GM06990 (cell line): ENCODE measurements at regions not wholly inside any gene's neighbourhood (a gene's known extent, or its start where the extent isn't known, plus 50 kb on each side); places are given as distances from the start of the nearest gene placed in this dataset.

Source experiments
- DNase-seq: peaks from one replicate; pipeline ENCODE4 v3.0.0-alpha.2; 2011; ENCODE audit not compliant: insufficient read length; ENCODE audit errors: extremely low read depth
- H3K27me3 ChIP-seq: replicated peaks from 2 replicates; pipeline ENCODE4 v1.6.0; 2011; ENCODE audit warnings: low read length; ENCODE audit not compliant: control insufficient read depth, insufficient read depth
- H3K36me3 ChIP-seq: 2 replicates; pipeline ENCODE4 v1.5.1; 2011; ENCODE audit warnings: low read length; ENCODE audit not compliant: control insufficient read depth, insufficient read depth
- H3K4me3 ChIP-seq: replicated peaks from 2 replicates; pipeline ENCODE4 v1.5.1; 2011; ENCODE audit warnings: low read depth, mild to moderate bottlenecking, control low read depth, low read length
- TF ChIP-seq, protein P1 (sequence below): IDR thresholded peaks from 2 replicates; pipeline ENCODE4 v1.5.1; 2011; ENCODE audit warnings: low read length, control low read depth, mild to moderate bottlenecking, inconsistent platforms; ENCODE audit not compliant: insufficient read depth, poor library complexity, severe bottlenecking

DNA sequence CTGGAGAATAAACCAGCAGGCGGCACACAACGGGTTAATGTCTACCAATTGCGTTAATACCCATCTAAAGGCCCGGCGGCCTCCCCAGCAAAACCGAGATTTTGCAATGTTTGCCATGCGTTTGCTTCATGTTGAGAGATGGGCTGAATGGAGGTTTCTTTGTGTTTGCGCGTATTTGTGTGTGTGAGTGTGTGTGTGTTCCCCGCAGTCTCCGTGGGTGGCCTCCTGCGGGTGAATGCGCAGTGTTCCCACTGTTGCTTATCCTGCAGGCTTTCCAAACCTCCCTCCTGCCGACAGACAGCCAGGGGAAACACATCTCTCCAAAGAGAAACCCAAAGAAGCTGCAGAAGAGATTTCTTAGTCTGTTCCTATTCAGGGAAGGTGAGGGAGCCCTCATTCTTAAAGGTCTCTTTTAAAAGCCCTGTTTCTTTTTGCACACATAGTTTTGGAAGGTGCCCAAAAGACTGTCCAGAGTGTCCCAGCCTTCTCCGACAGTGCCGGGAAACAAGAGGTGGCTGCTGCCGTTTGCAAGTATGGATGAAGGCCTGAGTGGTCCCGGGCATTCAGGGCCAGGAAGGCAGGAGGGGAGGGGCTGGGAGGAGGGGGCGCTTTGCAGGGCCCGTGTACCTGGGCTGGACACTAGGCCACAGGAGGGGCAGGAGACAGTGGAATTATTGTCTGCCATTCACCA, 103.8 kb upstream of the ERCC6L2 start:
- peaks cover 2% of the 10 kb centered on the region for H3K27me3 ChIP-seq
- TF ChIP-seq, protein P1, sequence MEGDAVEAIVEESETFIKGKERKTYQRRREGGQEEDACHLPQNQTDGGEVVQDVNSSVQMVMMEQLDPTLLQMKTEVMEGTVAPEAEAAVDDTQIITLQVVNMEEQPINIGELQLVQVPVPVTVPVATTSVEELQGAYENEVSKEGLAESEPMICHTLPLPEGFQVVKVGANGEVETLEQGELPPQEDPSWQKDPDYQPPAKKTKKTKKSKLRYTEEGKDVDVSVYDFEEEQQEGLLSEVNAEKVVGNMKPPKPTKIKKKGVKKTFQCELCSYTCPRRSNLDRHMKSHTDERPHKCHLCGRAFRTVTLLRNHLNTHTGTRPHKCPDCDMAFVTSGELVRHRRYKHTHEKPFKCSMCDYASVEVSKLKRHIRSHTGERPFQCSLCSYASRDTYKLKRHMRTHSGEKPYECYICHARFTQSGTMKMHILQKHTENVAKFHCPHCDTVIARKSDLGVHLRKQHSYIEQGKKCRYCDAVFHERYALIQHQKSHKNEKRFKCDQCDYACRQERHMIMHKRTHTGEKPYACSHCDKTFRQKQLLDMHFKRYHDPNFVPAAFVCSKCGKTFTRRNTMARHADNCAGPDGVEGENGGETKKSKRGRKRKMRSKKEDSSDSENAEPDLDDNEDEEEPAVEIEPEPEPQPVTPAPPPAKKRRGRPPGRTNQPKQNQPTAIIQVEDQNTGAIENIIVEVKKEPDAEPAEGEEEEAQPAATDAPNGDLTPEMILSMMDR, result no peak
- no peak overlapping the region for H3K4me3 ChIP-seq
- no peaks in the 10 kb centered on the region for H3K36me3 ChIP-seq
- DNase-seq, result no peak

DNA sequence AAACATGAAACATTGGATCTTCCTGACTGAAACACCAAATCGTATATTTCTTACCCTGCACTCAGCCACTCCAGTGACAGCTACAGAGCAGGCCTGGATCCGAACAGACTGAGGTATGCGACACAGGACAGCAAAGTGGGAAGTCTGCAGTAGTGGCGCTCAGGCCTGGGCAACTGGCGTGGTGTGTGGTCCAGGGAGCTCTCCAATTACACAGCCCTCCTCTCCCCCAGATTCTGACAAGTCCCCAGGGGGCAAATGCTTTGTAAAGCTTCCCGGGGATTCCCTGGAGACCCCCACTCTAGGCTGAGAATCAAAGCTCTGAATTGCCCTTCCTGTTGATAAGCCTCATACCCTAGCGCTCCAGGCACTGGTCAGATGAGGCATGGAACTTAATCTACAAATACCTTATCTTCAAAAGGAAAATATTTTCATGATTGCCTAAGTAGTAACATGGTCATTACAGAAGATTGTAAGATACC, 104.8 kb upstream of the ERCC6L2 start:
- no peak overlapping the region for H3K4me3 ChIP-seq
- H3K27me3 ChIP-seq, result peaks cover 2% of the 10 kb centered on the region
- no peaks in the 10 kb centered on the region for H3K36me3 ChIP-seq
- no peak for DNase-seq
- TF ChIP-seq, protein P1, result no peak

DNA sequence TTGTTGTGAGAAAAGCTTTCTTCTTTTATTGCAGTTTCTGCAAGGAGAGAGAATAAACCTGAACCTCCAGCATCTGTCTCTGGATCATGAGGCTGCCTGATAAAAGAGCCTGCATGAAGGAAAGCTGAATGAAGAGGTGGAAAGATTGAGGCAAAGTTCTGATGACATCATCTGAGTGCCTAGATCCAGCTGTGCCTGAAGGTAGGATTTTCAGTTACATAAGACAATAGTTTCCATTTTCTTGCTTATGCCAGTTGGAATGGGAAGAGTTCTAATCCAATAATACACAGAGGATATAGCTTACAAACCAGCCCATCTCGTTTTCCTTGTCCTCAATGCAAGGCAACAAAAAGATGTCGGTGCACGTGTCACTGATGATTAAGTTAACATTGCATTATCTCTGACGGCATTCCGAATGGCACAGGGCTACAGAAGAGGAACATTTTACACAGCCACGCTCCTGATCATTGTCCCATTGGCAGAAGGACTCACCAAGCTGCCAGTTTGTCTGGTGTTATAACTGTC, 105.5 kb upstream of the ERCC6L2 start:
- DNase-seq, result no peak
- TF ChIP-seq, protein P1, result no peak
- no peak overlapping the region for H3K4me3 ChIP-seq
- peaks cover 2% of the 10 kb centered on the region for H3K27me3 ChIP-seq
- H3K36me3 ChIP-seq, result no peaks in the 10 kb centered on the region

DNA sequence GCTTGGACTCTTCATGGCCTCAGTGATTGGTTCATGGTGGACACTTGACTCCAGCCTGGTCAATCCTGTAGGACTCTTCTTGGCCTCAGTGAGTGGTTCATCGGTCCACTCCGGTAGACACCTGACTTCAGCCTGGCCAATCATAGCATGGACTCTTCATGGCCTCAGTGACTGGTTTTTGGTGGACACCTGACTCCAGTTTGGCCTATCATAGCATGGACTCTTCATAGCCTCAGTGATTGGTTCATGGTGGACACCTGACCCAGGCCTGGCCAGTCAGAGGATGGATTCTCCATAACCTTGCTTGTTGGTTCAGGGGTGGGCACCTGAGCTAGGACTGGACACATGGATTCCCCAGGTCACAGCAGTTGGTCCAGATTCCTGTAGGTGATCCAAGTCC, 106.0 kb upstream of the ERCC6L2 start:
- H3K36me3 ChIP-seq, result no peaks in the 10 kb centered on the region
- TF ChIP-seq, protein P1, result no peak
- no peak for DNase-seq
- no peaks in the 10 kb centered on the region; the same call in 1 of the 2 replicates for H3K27me3 ChIP-seq
- H3K4me3 ChIP-seq, result no peak overlapping the region

DNA sequence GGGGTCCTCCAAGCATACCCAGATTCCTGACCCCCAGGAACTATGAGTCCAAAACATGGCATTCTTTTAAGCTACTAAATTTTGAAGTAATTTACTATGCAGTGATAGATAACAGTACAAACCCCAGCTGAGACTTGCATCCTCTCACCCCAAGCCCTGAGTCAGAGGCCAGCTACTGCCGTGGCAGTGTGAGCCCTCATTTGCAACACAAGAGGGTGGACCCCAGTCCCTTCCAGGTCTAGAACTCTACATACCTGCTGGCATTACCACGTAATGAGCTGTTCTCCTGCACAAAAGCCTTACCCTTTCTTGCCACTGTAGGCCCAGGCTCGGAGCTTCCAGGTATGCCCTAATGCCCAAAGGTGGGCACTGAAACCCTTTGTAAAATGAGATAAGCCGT, 108.6 kb upstream of the ERCC6L2 start:
- H3K36me3 ChIP-seq, result no peaks in the 10 kb centered on the region
- no peak overlapping the region for H3K4me3 ChIP-seq
- no peaks in the 10 kb centered on the region; the same call in 1 of the 2 replicates for H3K27me3 ChIP-seq
- TF ChIP-seq, protein P1, result no peak
- no peak for DNase-seq
